Upper lobe of left lung (tissue), 6 donors: ENCODE measurements at regions not wholly inside any gene's neighbourhood (a gene's known extent, or its start where the extent isn't known, plus 50 kb on each side); places are given as distances from the start of the nearest gene placed in this dataset.
A peak's percentile ranks its signal among the peaks of the same experiment; 100 is the strongest.

Experiments
- ATAC-seq, 2 donors: fragments of 200-7000 bp; cut with Tn5 transposase; one replicate each; pipeline ENCODE4 v1.9.1; 2022; ENCODE audit warnings: mild to moderate bottlenecking in 2 of 2, moderate library complexity in 2 of 2; ENCODE audit not compliant: low FRiP score in 2 of 2
- DNase-seq, 2 donors: peaks; one replicate each; pipeline ENCODE4 v3.0.0-alpha.2; 2019 to 2020
- H3K27ac ChIP-seq, 4 donors: fragments of 200-600 bp; sonication (generic); one replicate each; pipeline ENCODE4 v1.5.1; 2016 to 2019
- H3K27me3 ChIP-seq, 4 donors: fragments of 200-600 bp; sonication (generic); one replicate each; pipeline ENCODE4 v1.5.1; 2017 to 2019
- H3K36me3 ChIP-seq, 4 donors: fragments of 200-600 bp; sonication (generic); one replicate each; pipeline ENCODE4 v1.5.1; 2016 to 2019
- H3K4me1 ChIP-seq, 4 donors: fragments of 200-600 bp; sonication (generic); one replicate each; pipeline ENCODE4 v1.5.1; 2018 to 2019
- H3K4me3 ChIP-seq, 4 donors: fragments of 200-600 bp; sonication (generic); one replicate each; pipeline ENCODE4 v1.5.1; 2017 to 2019; ENCODE audit warnings: mild to moderate bottlenecking in 2 of 4, moderate library complexity in 1 of 4
- H3K9me3 ChIP-seq, 4 donors: fragments of 200-600 bp; sonication (generic); one replicate each; pipeline ENCODE4 v1.5.1; 2018 to 2019
- CTCF ChIP-seq, 6 experiments: fragments of 450-650 bp in 4 of 6; fragments of 200-600 bp in 2 of 6; sonication (generic) in 2 of 6; IDR thresholded peaks; one replicate each; pipeline ENCODE4 v1.5.1; 2016 to 2019; ENCODE audit warnings: antibody characterized with exemption in 6 of 6
- EP300 ChIP-seq, 4 donors: sonication (generic); formaldehyde crosslinking; IDR thresholded peaks; one replicate each; pipeline ENCODE4 v1.5.1; 2017; ENCODE audit warnings: antibody characterized with exemption in 4 of 4, control low read depth in 2 of 4
- POLR2A ChIP-seq, 4 donors: fragments of 450-650 bp; IDR thresholded peaks; one replicate each; pipeline ENCODE4 v1.5.1; 2016 to 2017; ENCODE audit warnings: antibody characterized with exemption in 4 of 4, mild to moderate bottlenecking in 2 of 4
- POLR2AphosphoS5 ChIP-seq, 2 donors: sonication (generic); formaldehyde crosslinking; IDR thresholded peaks; one replicate each; pipeline ENCODE4 v1.5.1; 2017; ENCODE audit warnings: antibody characterized with exemption in 2 of 2
- WGBS, 2 donors: methylation state at CpG; one replicate each; pipeline ENCODE4 v1.1.5; 2017 to 2018; 5-methylcytosine and 5-hydroxymethylcytosine counted together
- donor health status: DM: no; HTN: no; CAD: no; lungs with moderate emphysema.
- donor health status: DM: no; HTN: yes; CAD: no; lungs with severe emphysema.

GRCh38 chr18:70446063-70446462, 157.2 kb downstream of the SOCS6 start:
- no peak for DNase-seq
- no peaks in the 10 kb centered on the region for H3K4me1 ChIP-seq
- no peak for TF ChIP-seq EP300 (IDR thresholded peaks at IDR 0.05)
- no peak for TF ChIP-seq POLR2AphosphoS5 (IDR thresholded peaks at IDR 0.05)
- no peak for TF ChIP-seq POLR2A (IDR thresholded peaks at IDR 0.05)
- TF ChIP-seq CTCF (IDR thresholded peaks at IDR 0.05) = no peak
- peak in 1 of 2 donors; percentile 11 for ATAC-seq
- WGBS, 2 donors = 68 to 76% methylated on average over 3 of the region's 3 CpGs
- H3K4me3 ChIP-seq = no peak overlapping the region
- H3K27ac ChIP-seq = no peak overlapping the region
- peaks cover 0 to 14% (median 8%) of the 10 kb centered on the region in 4 donors for H3K9me3 ChIP-seq
- H3K27me3 ChIP-seq = no peaks in the 10 kb centered on the region
- no peaks in the 10 kb centered on the region for H3K36me3 ChIP-seq

- H3K27me3 ChIP-seq = no peaks in the 10 kb centered on the region
- H3K36me3 ChIP-seq = no peaks in the 10 kb centered on the region
- H3K4me1 ChIP-seq = no peaks in the 10 kb centered on the region
- H3K9me3 ChIP-seq = peaks cover 0 to 14% (median 8%) of the 10 kb centered on the region in 4 donors
- ATAC-seq = no peak
- no peak overlapping the region for H3K4me3 ChIP-seq
- WGBS, 2 donors = 73 to 96% methylated on average over 5 of the region's 5 CpGs
- H3K27ac ChIP-seq = no peak overlapping the region
- no peak for DNase-seq
- no peak for TF ChIP-seq POLR2A (IDR thresholded peaks at IDR 0.05)
Observed at GRCh38 chr18:70442933-70443332, 154.1 kb downstream of the SOCS6 start.

DNA sequence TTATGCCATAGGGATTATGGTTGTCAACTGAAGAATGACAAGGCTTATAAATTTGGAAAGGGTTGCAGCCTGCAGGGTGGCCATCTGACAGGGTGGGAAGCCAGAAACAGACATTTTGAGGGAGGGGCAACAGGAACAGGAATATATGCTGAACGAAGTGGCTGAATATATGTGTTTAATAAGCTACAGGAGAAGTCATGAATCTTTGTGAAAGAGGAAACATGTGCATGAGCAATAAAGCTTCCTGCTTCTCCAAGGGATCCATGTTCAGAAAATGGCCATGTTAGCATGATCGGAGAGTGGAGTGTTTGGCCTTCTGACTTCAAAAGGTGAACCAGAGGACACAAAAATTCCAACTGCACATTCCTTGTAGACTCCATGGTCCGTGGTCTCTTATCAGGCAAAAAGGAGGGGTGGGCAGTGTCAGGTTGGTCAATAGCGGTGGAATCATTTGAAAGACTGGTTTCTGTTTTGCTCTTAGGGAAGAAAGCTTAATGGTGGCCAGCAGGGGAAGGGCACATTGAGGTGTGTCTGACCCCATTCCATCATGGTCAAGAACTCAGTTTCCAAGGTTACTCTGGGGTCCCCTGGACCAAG, 144.1 kb downstream of the SOCS6 start:
- peaks cover 0 to 4% (median 3%) of the 10 kb centered on the region in 4 donors for H3K4me1 ChIP-seq
- H3K27ac ChIP-seq = no peak overlapping the region
- ATAC-seq (peak; percentile 12 to 19), DNase-seq (no peak)
- H3K27me3 ChIP-seq = no peaks in the 10 kb centered on the region
- WGBS, 2 donors = 71% methylated on average over 4 of the region's 4 CpGs
- no peaks in the 10 kb centered on the region for H3K9me3 ChIP-seq
- no peak overlapping the region for H3K4me3 ChIP-seq
- no peaks in the 10 kb centered on the region for H3K36me3 ChIP-seq
- TF ChIP-seq POLR2AphosphoS5 (IDR thresholded peaks at IDR 0.05) (no peak), EP300 (IDR thresholded peaks at IDR 0.05) (no peak), POLR2A (IDR thresholded peaks at IDR 0.05) (no peak), CTCF (IDR thresholded peaks at IDR 0.05) (no peak)

- Histone ChIP-seq H3K27ac (no peak overlapping the region), H3K36me3 (no peaks in the 10 kb centered on the region), H3K4me1 (peaks cover 0 to 4% (median 3%) of the 10 kb centered on the region in 4 donors), H3K4me3 (no peak overlapping the region), H3K9me3 (no peaks in the 10 kb centered on the region), H3K27me3 (no peaks in the 10 kb centered on the region)
- DNase-seq (no peak), ATAC-seq (no peak)
- TF ChIP-seq POLR2A (IDR thresholded peaks at IDR 0.05) (no peak), CTCF (IDR thresholded peaks at IDR 0.05) (no peak), POLR2AphosphoS5 (IDR thresholded peaks at IDR 0.05) (no peak), EP300 (IDR thresholded peaks at IDR 0.05) (no peak)
- 52 to 59% methylated on average over 2 of the region's 2 CpGs for WGBS, 2 donors
Observed at GRCh38 chr18:70431203-70431624, 142.4 kb downstream of the SOCS6 start.

DNA sequence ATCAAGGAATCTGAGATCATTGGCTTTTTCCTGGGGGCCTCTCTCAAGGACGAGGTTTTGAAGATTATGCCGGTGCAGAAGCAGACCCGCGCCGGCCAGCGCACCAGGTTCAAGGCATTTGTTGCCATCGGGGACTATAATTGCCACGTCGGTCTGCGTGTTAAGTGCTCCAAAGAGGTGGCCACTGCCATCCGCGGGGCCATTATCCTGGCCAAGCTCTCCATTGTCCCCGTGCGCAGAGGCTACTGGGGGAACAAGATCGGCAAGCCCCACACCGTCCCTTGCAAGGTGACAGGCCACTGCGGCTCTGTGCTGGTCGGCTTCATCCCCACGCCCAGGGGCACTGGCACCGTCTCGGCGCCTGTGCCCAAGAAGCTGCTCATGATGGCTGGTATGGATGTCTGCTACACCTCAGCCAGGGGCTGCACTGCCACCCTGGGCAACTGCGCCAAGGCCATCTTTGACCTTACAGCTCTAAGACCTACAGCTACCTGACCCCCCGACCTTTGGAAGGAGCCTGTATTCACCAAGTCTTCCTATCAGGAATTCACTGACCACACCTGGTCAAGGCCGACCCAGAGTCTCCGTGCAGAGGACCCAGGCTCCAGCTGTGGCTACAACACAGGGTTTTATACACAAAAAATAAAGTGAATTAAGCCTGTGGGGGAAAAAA, 141.8 kb downstream of the SOCS6 start:
- Histone ChIP-seq H3K4me3 (no peak overlapping the region), H3K27ac (no peak overlapping the region), H3K36me3 (no peaks in the 10 kb centered on the region), H3K9me3 (no peaks in the 10 kb centered on the region), H3K4me1 (peaks cover 0 to 4% (median 3%) of the 10 kb centered on the region in 4 donors), H3K27me3 (no peaks in the 10 kb centered on the region)
- TF ChIP-seq POLR2AphosphoS5 (IDR thresholded peaks at IDR 0.05) (no peak), EP300 (IDR thresholded peaks at IDR 0.05) (no peak), POLR2A (IDR thresholded peaks at IDR 0.05) (no peak)
- WGBS, 2 donors = 92 to 97% methylated on average over 17 to 26 of the region's 26 CpGs
- ATAC-seq = no peak
- DNase-seq = peak in 1 of 2 donors; percentile 66
